NCI-H524 (cell line): ENCODE measurements at regions not wholly inside any gene's neighbourhood (a gene's known extent, or its start where the extent isn't known, plus 50 kb on each side); places are given as distances from the start of the nearest gene placed in this dataset.

Experiments used
- DNase-seq, 2 experiments: peaks; one replicate each; lab custom pipeline; 2025; lab: John Stamatoyannopoulos, UW

GRCh38 chr2:128792476-128793054 lies 473.9 kb upstream of the HS6ST1 start:
- no peak for DNase-seq

GRCh38 chr2:128793404-128793803 lies 474.7 kb upstream of the HS6ST1 start:
- no peak for DNase-seq

- DNase-seq, result no peak
Observed at GRCh38 chr2:128794285-128794684, 475.6 kb upstream of the HS6ST1 start.

- no peak for DNase-seq
Observed at GRCh38 chr2:128796321-128796720, 477.7 kb upstream of the HS6ST1 start.

- no peak for DNase-seq
Observed at GRCh38 chr2:128797092-128797491, 478.4 kb upstream of the HS6ST1 start.

GRCh38 chr2:128797533-128797932 lies 478.9 kb upstream of the HS6ST1 start:
- no peak for DNase-seq

- no peak for DNase-seq
Observed at GRCh38 chr2:128797937-128798336, 479.3 kb upstream of the HS6ST1 start.

GRCh38 chr2:128798502-128799283 lies 480.0 kb upstream of the HS6ST1 start:
- DNase-seq, result peak; percentile 3 to 57

GRCh38 chr2:128799284-128799552 lies 480.6 kb upstream of the HS6ST1 start:
- DNase-seq, result no peak

- DNase-seq, result no peak
Observed at GRCh38 chr2:128799730-128800129, 481.1 kb upstream of the HS6ST1 start.

- DNase-seq, result no peak
Observed at GRCh38 chr2:128801576-128801975, 482.9 kb upstream of the HS6ST1 start.

- no peak for DNase-seq
Observed at GRCh38 chr2:128803222-128803621, 484.6 kb upstream of the HS6ST1 start.

- DNase-seq, result no peak
Observed at GRCh38 chr2:128805237-128805636, 486.6 kb upstream of the HS6ST1 start.

GRCh38 chr2:128805918-128806317 lies 487.2 kb upstream of the HS6ST1 start:
- DNase-seq, result no peak

GRCh38 chr2:128807317-128807716 lies 488.6 kb upstream of the HS6ST1 start:
- DNase-seq, result no peak

GRCh38 chr2:128808462-128809258 lies 490.0 kb upstream of the HS6ST1 start:
- no peak for DNase-seq

- no peak for DNase-seq
Observed at GRCh38 chr2:128809259-128809636, 490.6 kb upstream of the HS6ST1 start.

- DNase-seq, result no peak
Observed at GRCh38 chr2:128809880-128810279, 491.2 kb upstream of the HS6ST1 start.

- DNase-seq, result no peak
Observed at GRCh38 chr2:128812183-128812940, 493.7 kb upstream of the HS6ST1 start.

- no peak for DNase-seq
Observed at GRCh38 chr2:128813352-128814034, 494.8 kb upstream of the HS6ST1 start.

- no peak for DNase-seq
Observed at GRCh38 chr2:128815248-128815647, 496.6 kb upstream of the HS6ST1 start.

GRCh38 chr2:128817171-128817570 lies 498.5 kb upstream of the HS6ST1 start:
- DNase-seq, result no peak
